T-helper 2 cell treated with Interferon-gamma antibody and Interleukin-4, amounts not matched to agents 5 μg/mL and 100 μg/mL, for 36 hours (primary cell): ENCODE measurements at regions not wholly inside any gene's neighbourhood (a gene's known extent, or its start where the extent isn't known, plus 50 kb on each side); places are given as distances from the start of the nearest gene placed in this dataset.

Experiments
- DNase-seq: peaks from one replicate; pipeline ENCODE4 v3.0.0; 2021; ENCODE audit warnings: low spot score
- H3K27ac Mint-ChIP-seq: one replicate; pipeline ENCODE4 v1.8.0; 2021; ENCODE audit warnings: mild to moderate bottlenecking, mixed read lengths
- H3K27me3 Mint-ChIP-seq: one replicate; pipeline ENCODE4 v1.8.0; 2021; ENCODE audit warnings: low read depth, mixed read lengths
- H3K36me3 Mint-ChIP-seq: one replicate; pipeline ENCODE4 v1.8.0; 2021; ENCODE audit warnings: low read depth, mixed read lengths
- H3K4me1 Mint-ChIP-seq: one replicate; pipeline ENCODE4 v1.8.0; 2021; ENCODE audit warnings: low read depth, mixed read lengths
- H3K4me3 Mint-ChIP-seq: one replicate; pipeline ENCODE4 v1.8.0; 2022; ENCODE audit warnings: mild to moderate bottlenecking, moderate library complexity, mixed read lengths
- H3K9me3 Mint-ChIP-seq: one replicate; pipeline ENCODE4 v1.8.0; 2021; ENCODE audit warnings: mixed read lengths

DNA sequence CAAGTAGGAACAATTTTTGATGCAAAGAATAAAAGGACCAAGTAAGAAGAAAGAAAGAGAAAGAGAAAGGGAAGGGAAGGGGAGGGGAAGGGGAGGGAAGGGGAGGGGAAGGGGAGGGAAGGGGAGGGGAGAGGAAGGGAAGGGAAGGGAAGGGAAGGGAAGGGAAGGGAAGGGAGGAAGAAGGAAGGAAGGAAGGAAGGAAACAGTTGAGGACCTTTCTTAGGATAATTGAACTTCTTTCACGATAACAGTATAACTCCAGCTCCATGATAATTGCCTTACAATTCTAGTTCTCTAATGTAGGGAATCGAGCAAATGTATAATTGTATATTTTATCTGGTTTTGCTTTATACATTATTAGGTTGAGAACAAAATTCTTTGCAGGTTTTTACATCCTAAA is 556.2 kb upstream of the PCDH10 start:
- Mint-ChIP-seq H3K27me3 (no peaks in the 10 kb centered on the region), H3K4me1 (no peaks in the 10 kb centered on the region), H3K27ac (no peak overlapping the region), H3K4me3 (no peak overlapping the region), H3K36me3 (no peaks in the 10 kb centered on the region), H3K9me3 (peaks cover 3% of the 10 kb centered on the region)
- DNase-seq, result no peak

DNA sequence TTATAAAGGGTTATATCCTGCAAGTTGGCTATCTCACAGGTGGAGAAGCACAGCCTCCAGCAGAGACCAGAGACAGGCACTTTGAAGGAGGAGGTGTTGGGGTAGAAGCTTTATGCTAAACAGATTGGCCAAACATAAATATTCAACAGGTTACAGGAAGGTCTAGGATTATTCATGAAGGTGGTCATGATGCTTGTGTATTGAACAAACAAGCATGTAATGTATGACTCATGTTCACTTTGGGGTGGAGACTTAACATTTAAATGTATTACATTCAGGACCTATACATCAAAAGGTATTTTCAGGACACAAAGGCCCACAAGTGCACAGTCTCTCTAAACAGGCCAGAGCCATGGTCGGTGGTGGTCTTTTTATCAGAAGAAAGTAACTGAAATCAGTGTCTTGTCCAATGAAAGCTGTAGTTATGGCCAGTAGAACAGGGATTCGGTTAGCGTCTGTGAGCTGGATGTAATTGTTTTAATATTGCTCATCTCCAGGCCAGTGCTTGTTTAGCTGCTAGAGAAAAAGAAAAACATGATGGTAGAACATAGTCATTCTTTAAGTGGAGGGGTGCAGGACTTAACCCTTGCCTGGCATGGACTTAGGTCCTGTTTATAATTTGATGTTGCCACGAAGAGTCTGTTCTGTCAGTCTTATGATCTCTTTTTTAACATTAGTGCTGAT is 555.2 kb upstream of the PCDH10 start:
- H3K27me3 Mint-ChIP-seq, result no peaks in the 10 kb centered on the region
- H3K9me3 Mint-ChIP-seq, result peaks cover 3% of the 10 kb centered on the region
- H3K4me1 Mint-ChIP-seq, result no peaks in the 10 kb centered on the region

DNA sequence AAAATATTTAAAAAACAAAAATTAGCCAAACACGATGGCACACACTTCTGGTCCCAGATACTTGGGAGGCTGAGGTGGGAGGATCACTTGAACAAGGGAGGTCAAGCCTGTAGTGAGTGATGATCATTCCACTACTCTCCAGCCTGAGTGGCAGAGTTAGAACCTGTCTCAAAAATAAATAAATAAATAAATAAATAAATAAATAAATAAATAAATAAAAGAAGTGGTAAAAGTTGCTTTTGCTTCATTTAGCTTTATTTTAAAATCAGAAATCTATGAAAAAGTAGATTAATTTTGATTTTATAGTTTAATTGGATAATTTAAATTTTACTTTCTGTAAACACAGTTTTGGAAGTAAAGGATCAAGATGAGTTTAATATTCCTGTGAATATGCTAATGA is 552.9 kb upstream of the PCDH10 start:
- H3K27me3 Mint-ChIP-seq, result no peaks in the 10 kb centered on the region
- H3K4me1 Mint-ChIP-seq, result no peaks in the 10 kb centered on the region
- no peak overlapping the region for H3K4me3 Mint-ChIP-seq
- no peak overlapping the region for H3K27ac Mint-ChIP-seq
- H3K36me3 Mint-ChIP-seq, result no peaks in the 10 kb centered on the region
- H3K9me3 Mint-ChIP-seq, result peaks cover 7% of the 10 kb centered on the region
- no peak for DNase-seq

More for the DNA sequence above, 555.2 kb upstream of the PCDH10 start:
- Mint-ChIP-seq H3K27ac (no peak overlapping the region), H3K36me3 (no peaks in the 10 kb centered on the region), H3K4me3 (no peak overlapping the region)
- no peak for DNase-seq

DNA sequence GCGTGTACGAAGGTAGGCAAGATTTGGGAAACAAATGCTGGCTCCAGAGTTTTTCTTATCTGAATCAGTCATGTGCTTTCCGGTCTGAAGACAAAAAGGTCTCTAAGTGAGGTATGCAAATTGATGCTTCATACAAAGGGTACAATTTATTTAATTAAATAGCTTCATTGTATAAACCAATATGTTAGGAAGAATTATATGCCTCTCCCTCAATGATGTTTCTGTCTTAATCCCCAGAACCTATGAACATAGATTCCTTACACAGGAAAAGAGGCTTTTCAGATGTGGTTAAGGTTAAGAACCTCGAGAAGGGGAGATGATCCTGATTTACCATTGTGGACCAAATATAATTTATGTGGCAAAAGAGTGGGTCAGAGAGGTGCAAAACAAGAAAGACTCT is 543.5 kb upstream of the PCDH10 start:
- H3K4me3 Mint-ChIP-seq, result no peak overlapping the region
- H3K9me3 Mint-ChIP-seq, result peaks cover 3% of the 10 kb centered on the region
- no peak for DNase-seq
- no peak overlapping the region for H3K27ac Mint-ChIP-seq
- H3K4me1 Mint-ChIP-seq, result no peaks in the 10 kb centered on the region
- no peaks in the 10 kb centered on the region for H3K27me3 Mint-ChIP-seq
- H3K36me3 Mint-ChIP-seq, result no peaks in the 10 kb centered on the region

DNA sequence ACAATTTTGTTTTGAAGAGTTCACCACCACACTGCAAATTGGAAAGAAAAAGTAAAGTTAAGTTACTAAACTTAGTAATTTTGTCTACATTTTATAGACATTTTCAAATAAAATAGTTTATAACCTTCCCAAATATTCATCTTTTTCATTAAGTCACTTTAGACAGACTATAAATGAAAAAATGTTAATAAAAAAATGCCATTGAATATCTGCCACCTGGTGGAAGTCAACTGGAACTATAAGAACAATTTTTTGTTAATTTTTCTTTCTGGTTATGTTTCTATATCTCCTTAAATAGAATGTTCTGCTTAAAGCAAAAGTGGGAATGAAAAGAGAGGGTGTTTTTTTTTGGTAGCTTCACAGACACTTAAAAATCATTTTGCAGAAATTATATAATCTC is 534.4 kb upstream of the PCDH10 start:
- no peak for DNase-seq
- Mint-ChIP-seq H3K27me3 (no peaks in the 10 kb centered on the region), H3K36me3 (no peaks in the 10 kb centered on the region), H3K9me3 (peaks cover 11% of the 10 kb centered on the region), H3K4me3 (no peak overlapping the region), H3K27ac (no peak overlapping the region), H3K4me1 (no peaks in the 10 kb centered on the region)

DNA sequence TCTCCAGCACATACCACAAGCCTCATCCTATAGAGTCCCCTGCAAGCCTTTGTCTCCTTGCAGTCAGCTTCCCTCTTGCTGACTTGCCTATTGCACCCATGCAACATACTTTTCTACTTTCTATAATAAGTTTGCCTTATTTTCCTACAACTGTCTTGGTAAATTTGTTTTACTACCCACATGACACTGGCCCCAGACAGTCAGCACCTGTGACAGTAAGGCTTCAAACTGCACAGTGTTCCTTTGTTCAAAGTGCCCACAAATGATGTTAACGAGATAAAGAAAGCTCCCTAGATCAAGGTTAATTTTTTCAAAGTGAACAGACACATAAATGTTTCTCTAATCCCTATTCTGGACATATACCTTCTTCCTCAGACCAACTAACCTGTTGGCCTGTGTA is 529.1 kb upstream of the PCDH10 start:
- Mint-ChIP-seq H3K27ac (no peak overlapping the region), H3K9me3 (peaks cover 11% of the 10 kb centered on the region), H3K4me3 (no peak overlapping the region), H3K27me3 (no peaks in the 10 kb centered on the region), H3K4me1 (no peaks in the 10 kb centered on the region), H3K36me3 (no peaks in the 10 kb centered on the region)
- no peak for DNase-seq

DNA sequence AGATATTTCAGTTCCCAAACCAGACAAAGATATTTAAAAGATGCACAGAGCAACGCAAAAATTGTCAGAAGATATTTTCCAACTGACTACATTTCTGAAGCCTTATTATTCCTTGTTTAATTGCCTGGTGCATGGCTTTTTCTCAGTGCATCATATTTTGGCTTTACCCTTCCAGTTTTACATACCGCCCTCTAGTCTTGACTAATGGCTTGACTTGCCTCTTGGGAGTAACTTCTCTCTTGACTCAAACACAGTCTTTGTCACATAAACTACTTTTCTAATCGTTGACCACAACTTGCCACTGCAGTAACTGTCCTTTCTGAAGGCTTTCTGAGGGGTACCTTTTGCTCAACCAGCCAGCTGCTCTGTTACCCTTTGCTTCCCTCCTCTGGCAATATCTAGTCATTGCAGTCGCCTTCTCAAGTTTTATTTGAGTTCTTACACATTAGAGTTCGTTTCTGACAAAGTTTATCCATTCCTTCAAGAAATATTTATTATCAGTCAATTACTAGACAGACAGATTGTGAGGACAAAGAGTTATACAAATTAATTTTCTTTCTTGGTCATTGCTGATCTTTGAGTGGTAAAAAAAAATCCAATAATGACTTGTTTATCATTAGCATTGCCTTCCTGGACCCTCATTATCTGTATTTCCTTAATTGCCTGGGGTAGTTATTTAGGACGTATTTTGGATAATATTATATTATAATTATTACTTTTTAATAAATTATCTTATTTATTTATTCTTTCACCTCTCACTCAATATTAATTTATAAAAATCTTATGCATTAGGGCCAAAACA is 506.9 kb upstream of the PCDH10 start:
- no peak for DNase-seq
- no peaks in the 10 kb centered on the region for H3K4me1 Mint-ChIP-seq
- peaks cover 3% of the 10 kb centered on the region for H3K9me3 Mint-ChIP-seq
- no peak overlapping the region for H3K4me3 Mint-ChIP-seq
- no peaks in the 10 kb centered on the region for H3K36me3 Mint-ChIP-seq
- no peak overlapping the region for H3K27ac Mint-ChIP-seq
- H3K27me3 Mint-ChIP-seq, result no peaks in the 10 kb centered on the region

DNA sequence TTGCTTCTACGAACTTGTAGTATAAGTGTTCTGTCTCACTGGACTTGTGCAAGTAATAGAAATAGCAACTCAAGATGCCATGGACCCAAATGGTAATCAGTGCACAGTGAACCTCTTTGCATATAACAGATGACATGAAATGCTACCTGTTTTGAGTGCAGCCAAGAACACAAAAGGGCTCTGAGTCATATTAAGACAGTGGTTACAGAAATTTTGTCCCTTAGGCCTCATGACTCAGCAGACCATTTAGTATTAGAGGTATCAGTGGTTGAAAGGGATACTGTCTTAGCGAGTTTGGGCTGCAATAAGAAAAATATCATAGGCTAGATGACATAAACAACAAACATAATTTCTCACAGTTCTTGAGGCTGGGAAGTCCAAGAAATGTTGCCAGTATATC is 502.9 kb upstream of the PCDH10 start:
- no peaks in the 10 kb centered on the region for H3K27me3 Mint-ChIP-seq
- H3K9me3 Mint-ChIP-seq, result no peaks in the 10 kb centered on the region
- H3K4me3 Mint-ChIP-seq, result no peak overlapping the region
- no peak for DNase-seq
- no peaks in the 10 kb centered on the region for H3K4me1 Mint-ChIP-seq
- no peak overlapping the region for H3K27ac Mint-ChIP-seq
- no peaks in the 10 kb centered on the region for H3K36me3 Mint-ChIP-seq

DNA sequence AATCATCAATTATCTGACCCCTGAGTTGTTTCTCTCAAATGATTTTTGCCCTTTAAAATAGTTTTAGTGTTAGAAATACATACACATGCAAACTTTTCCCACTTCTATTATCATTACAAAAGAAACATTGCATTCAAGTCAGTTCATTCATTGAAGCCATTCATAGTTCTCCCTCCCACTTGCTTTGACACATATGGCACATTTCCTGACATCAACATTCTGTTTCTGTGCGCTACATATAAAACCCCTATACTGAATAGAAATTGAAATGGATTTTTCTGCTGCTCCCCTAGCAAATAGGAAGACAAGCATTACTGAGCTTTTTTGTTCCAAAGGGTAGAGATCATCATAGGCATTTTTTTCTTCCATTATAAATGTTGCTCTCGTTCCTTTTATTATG is 497.9 kb upstream of the PCDH10 start:
- H3K36me3 Mint-ChIP-seq, result no peaks in the 10 kb centered on the region
- peaks cover 8% of the 10 kb centered on the region for H3K9me3 Mint-ChIP-seq

DNA sequence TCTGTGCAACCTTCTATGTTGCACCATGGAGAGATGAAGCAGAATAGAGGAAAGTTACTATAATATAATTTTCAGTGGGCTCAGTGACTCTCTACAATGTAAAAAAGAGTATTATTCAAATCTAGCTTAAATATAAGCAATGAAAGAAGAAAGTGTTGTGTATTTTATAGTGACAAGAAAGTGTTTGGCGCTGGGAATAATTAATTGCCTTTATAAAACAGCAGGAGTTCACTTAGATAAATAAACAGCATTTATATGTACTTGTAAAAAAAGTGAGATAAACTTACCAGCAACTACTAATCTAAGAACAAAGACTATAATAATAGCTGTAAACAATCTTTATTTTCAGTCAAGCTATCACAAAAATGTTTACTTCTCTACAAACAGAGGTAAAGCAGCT is 488.9 kb upstream of the PCDH10 start:
- no peak for DNase-seq
- Mint-ChIP-seq H3K4me1 (no peaks in the 10 kb centered on the region), H3K4me3 (no peak overlapping the region), H3K36me3 (no peaks in the 10 kb centered on the region), H3K27me3 (no peaks in the 10 kb centered on the region), H3K9me3 (peaks cover 16% of the 10 kb centered on the region), H3K27ac (no peak overlapping the region)

More for the DNA sequence above, 497.9 kb upstream of the PCDH10 start:
- H3K4me1 Mint-ChIP-seq, result no peaks in the 10 kb centered on the region
- no peak for DNase-seq
- H3K27ac Mint-ChIP-seq, result no peak overlapping the region
- no peak overlapping the region for H3K4me3 Mint-ChIP-seq
- H3K27me3 Mint-ChIP-seq, result no peaks in the 10 kb centered on the region

DNA sequence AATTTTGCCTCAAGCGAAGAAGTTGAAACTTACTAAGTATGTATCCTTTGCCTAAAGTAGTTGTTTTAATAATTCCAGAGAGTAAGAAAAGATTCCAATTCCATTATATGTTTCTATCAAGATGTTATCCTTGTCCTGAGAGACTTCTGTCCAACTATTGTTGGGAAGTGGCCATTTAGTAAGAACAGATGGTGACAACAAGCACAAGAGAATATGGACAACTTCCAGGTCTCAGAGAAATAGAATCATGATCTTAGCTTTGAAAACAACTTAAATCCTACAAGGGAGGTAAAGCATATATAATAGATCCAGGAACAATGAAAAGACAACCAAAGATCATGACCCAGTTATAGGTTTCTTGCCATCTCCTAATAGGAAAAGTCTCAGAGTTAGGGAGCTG is 486.6 kb upstream of the PCDH10 start:
- Mint-ChIP-seq H3K36me3 (no peaks in the 10 kb centered on the region), H3K27ac (no peak overlapping the region), H3K4me1 (no peaks in the 10 kb centered on the region)

DNA sequence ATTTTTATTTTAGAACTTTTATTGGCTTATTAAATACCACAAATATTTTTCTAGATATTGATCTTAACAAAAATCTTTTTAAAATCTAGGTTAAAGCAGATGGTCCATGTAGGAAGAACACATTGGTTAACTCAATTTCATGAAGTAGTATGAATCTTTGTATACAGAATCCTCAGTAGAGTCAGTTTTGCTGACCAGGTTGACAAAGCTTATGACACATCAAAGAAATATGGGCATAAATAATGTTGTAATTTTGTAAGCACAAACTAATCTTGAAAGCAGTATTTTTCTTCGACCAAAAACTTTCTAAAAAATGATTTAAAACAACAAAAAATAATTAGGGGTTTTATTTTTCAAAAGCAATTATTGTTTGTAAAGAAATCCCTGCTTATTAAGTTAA is 479.3 kb upstream of the PCDH10 start:
- Mint-ChIP-seq H3K27ac (no peak overlapping the region), H3K9me3 (no peaks in the 10 kb centered on the region), H3K27me3 (no peaks in the 10 kb centered on the region), H3K36me3 (no peaks in the 10 kb centered on the region), H3K4me3 (no peak overlapping the region), H3K4me1 (no peaks in the 10 kb centered on the region)
- no peak for DNase-seq

More for the DNA sequence above, 486.6 kb upstream of the PCDH10 start:
- Mint-ChIP-seq H3K4me3 (no peak overlapping the region), H3K27me3 (no peaks in the 10 kb centered on the region), H3K9me3 (peaks cover 6% of the 10 kb centered on the region)
- no peak for DNase-seq

DNA sequence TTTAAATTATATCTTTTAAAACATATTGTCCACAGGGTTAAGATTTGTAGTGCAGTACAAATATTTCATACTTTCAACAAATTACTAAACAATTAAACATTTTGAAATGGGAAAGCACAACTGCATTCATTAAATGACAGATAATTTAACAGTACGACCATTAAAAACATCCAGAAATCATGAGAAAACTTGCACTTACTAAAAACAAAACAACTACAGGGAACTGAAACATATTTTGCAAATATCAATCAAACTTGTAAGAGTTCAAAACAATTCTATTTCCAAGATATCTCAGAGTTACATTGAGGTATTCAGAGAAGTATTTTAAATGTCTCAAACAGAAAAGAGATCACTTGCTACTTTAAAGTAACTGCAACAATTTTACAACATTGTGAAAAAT is 478.5 kb upstream of the PCDH10 start:
- H3K4me3 Mint-ChIP-seq, result no peak overlapping the region
- H3K9me3 Mint-ChIP-seq, result no peaks in the 10 kb centered on the region
- no peaks in the 10 kb centered on the region for H3K4me1 Mint-ChIP-seq
- H3K27ac Mint-ChIP-seq, result no peak overlapping the region
- H3K27me3 Mint-ChIP-seq, result no peaks in the 10 kb centered on the region
- DNase-seq, result no peak
- H3K36me3 Mint-ChIP-seq, result no peaks in the 10 kb centered on the region

DNA sequence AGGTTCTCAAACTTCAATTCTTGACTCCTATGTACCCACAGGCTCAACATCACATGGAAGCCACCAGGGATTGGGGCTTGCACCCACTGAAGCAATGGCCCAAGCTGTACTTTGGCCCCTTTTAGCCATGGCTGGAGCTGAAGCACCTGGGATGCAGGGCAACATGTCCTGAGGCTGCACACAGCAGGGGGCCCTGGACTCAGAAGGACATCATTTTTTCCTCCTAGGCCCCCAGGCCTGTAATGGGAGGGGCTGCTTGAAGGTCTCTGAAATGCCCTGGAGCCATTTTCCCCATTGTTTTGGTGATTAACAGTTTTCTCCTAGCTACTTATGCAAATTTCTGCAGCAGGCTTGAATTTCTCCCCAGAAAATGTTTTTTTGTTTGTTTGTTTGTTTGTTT is 465.1 kb upstream of the PCDH10 start:
- Mint-ChIP-seq H3K9me3 (peaks cover 20% of the 10 kb centered on the region), H3K36me3 (no peaks in the 10 kb centered on the region), H3K27me3 (no peaks in the 10 kb centered on the region), H3K27ac (no peak overlapping the region), H3K4me1 (no peaks in the 10 kb centered on the region), H3K4me3 (no peak overlapping the region)
- no peak for DNase-seq

DNA sequence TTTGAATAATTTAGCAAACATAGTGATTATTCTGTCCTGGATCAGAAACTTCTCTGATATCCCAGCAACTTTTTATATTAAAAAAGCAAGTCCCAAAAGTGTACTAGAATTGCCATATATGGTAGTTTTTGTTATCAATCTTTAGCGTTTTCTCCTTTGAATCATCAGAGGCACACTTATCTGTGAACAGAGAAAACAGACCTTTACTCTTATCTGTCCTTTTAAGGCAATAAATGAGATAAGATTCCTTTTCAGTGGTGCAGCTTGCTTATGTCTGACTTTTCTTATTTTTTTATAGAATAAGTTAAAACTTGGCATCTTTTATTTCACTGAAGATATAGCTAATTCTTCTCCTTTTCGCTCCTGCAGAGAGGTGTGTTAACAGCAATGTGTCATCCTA is 458.1 kb upstream of the PCDH10 start:
- H3K4me3 Mint-ChIP-seq, result no peak overlapping the region
- DNase-seq, result no peak
- peaks cover 16% of the 10 kb centered on the region for H3K9me3 Mint-ChIP-seq
- no peak overlapping the region for H3K27ac Mint-ChIP-seq
- no peaks in the 10 kb centered on the region for H3K27me3 Mint-ChIP-seq
- H3K4me1 Mint-ChIP-seq, result no peaks in the 10 kb centered on the region
- H3K36me3 Mint-ChIP-seq, result no peaks in the 10 kb centered on the region
